Right renal cortex interstitium (tissue), 3 donors: ENCODE measurements at regions not wholly inside any gene's neighbourhood (a gene's known extent, or its start where the extent isn't known, plus 50 kb on each side); places are given as distances from the start of the nearest gene placed in this dataset.
"Not testable (repeated sequence)": the region's sequence is repeated elsewhere in the genome, so short reads cannot be mapped to it uniquely, and the experiment has no call there.

Experiments used
- DNase-seq, 3 donors: peaks; one replicate each; pipeline ENCODE4 v3.0.0-alpha.2; 2013; ENCODE audit warnings: low read depth in 3 of 3, low spot score in 2 of 3

GRCh38 chr13:44815623-44816022, 173.6 kb downstream of the NUFIP1 start:
- DNase-seq = no peak

GRCh38 chr13:44814836-44815235, 174.4 kb downstream of the NUFIP1 start:
- DNase-seq = no peak

- DNase-seq = no peak
Measured at GRCh38 chr13:44814161-44814560, 175.1 kb downstream of the NUFIP1 start.

GRCh38 chr13:44812818-44813217, 176.5 kb downstream of the NUFIP1 start:
- no peak for DNase-seq

GRCh38 chr13:44810061-44810840, 179.0 kb downstream of the NUFIP1 start:
- no peak for DNase-seq

GRCh38 chr13:44809190-44809589, 180.1 kb downstream of the NUFIP1 start:
- DNase-seq = no peak

GRCh38 chr13:44808185-44808584, 181.1 kb downstream of the NUFIP1 start:
- DNase-seq = no peak

- no peak for DNase-seq
Measured at GRCh38 chr13:44807449-44808034, 181.7 kb downstream of the NUFIP1 start.

- DNase-seq = no peak
Measured at GRCh38 chr13:44806826-44807225, 182.4 kb downstream of the NUFIP1 start.

- DNase-seq = no peak
Measured at GRCh38 chr13:44805585-44805984, 183.7 kb downstream of the NUFIP1 start.

GRCh38 chr13:44803390-44803789, 185.9 kb downstream of the NUFIP1 start:
- DNase-seq = no peak

GRCh38 chr13:44802491-44802890, 186.8 kb downstream of the NUFIP1 start:
- DNase-seq = no peak

GRCh38 chr13:44801990-44802389, 187.3 kb downstream of the NUFIP1 start:
- DNase-seq = no peak

GRCh38 chr13:44800626-44801025, 188.6 kb downstream of the NUFIP1 start:
- no peak for DNase-seq

GRCh38 chr13:44797685-44798084, 191.6 kb downstream of the NUFIP1 start:
- no peak for DNase-seq

- DNase-seq = no peak
Measured at GRCh38 chr13:44796597-44797490, 192.4 kb downstream of the NUFIP1 start.

GRCh38 chr13:44796039-44796438, 193.2 kb downstream of the NUFIP1 start:
- DNase-seq = not testable (repeated sequence)

GRCh38 chr13:44795176-44795575, 194.1 kb downstream of the NUFIP1 start:
- DNase-seq = no peak

GRCh38 chr13:44792096-44792495, 197.2 kb downstream of the NUFIP1 start:
- DNase-seq = no peak

- no peak for DNase-seq
Measured at GRCh38 chr13:44790289-44790688, 199.0 kb downstream of the NUFIP1 start.

GRCh38 chr13:44787617-44788016, 201.7 kb downstream of the NUFIP1 start:
- no peak for DNase-seq
